ENCODE measurements at regions not wholly inside any gene's neighbourhood (a gene's known extent, or its start where the extent isn't known, plus 50 kb on each side); places are given as distances from the start of the nearest gene placed in this dataset.

DNA sequence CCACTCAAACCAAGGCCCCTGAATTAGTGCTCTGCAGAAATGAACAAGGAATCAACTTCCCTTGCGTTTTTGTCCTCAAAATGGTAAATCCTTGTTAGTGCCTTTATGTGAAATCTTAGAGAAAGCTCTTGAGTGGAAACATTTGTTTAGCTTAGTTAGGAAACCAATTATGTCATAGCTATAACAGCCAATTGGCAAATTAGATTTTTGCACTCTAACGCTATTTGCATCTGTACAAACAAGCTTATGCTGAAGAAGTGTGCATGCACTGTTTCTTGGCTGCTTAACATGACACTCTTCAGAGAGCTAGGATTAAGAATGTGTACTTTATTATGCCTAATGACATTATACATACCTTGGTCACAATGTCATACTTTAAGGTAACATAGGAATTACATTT lies 622.6 kb upstream of the SLC35B3 start:
- H3K4me1 ChIP-seq: no peaks in the 10 kb centered on the region
- TF ChIP-seq, protein P1, sequence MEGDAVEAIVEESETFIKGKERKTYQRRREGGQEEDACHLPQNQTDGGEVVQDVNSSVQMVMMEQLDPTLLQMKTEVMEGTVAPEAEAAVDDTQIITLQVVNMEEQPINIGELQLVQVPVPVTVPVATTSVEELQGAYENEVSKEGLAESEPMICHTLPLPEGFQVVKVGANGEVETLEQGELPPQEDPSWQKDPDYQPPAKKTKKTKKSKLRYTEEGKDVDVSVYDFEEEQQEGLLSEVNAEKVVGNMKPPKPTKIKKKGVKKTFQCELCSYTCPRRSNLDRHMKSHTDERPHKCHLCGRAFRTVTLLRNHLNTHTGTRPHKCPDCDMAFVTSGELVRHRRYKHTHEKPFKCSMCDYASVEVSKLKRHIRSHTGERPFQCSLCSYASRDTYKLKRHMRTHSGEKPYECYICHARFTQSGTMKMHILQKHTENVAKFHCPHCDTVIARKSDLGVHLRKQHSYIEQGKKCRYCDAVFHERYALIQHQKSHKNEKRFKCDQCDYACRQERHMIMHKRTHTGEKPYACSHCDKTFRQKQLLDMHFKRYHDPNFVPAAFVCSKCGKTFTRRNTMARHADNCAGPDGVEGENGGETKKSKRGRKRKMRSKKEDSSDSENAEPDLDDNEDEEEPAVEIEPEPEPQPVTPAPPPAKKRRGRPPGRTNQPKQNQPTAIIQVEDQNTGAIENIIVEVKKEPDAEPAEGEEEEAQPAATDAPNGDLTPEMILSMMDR (IDR thresholded peaks at IDR 0.05): no peak
- intact Hi-C loops (cut with DNase I): no loop called here
- no peaks in the 10 kb centered on the region for H3K36me3 ChIP-seq
- DNase-seq (ENCODE audit: low spot score in 2 of 2): no peak
- no peak overlapping the region for H3K4me3 ChIP-seq
- no peak overlapping the region for H3K27ac ChIP-seq
- no peaks in the 10 kb centered on the region for H3K9me3 ChIP-seq
- no peaks in the 10 kb centered on the region for H3K27me3 ChIP-seq

DNA sequence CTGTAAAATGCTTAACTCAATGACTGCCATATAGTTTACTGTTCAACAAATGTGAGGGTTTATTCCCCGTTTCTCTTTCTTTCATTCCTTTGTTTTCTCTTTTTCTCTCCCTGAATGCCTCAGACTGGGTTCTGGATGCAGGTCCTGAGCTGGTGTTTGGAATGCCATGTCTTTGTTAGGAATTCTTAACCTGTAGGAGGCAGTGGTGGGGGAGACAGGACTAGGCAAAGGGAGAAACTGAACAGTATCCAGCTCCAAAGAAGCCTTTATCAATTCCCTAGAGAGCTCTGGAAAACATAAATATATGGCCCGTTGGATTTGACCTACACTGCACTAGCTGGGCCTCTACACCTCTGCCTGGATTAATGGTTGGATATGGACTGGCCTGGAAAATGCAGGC lies 621.2 kb upstream of the SLC35B3 start:
- H3K4me3 ChIP-seq: no peak overlapping the region
- H3K9me3 ChIP-seq: no peaks in the 10 kb centered on the region
- H3K27me3 ChIP-seq: no peaks in the 10 kb centered on the region
- no peaks in the 10 kb centered on the region for H3K36me3 ChIP-seq
- intact Hi-C loops (cut with DNase I): no loop called here
- no peaks in the 10 kb centered on the region for H3K4me1 ChIP-seq
- H3K27ac ChIP-seq: no peak overlapping the region
- TF ChIP-seq, protein P1 (IDR thresholded peaks at IDR 0.05): no peak
- DNase-seq (ENCODE audit: low spot score in 2 of 2): no peak

DNA sequence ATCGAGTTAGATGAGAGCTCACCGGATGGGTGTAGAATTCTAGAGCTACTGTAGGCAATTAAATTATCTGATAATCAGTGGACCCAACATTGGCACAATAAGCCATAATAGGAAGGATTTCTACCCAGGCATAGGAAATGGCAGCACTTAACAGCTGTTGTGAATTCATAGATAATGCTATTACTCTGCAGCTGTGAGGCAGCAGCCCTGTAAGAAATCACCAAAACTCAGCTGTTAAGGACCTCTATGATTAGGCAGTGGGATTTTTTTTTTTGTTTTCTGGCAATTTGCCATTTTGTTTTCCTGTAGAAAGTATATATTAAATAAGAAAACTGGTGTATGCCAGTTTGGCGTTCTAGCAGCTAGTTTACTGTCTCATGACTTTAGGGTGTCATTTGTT lies 609.1 kb upstream of the SLC35B3 start:
- Histone ChIP-seq H3K27ac (no peak overlapping the region), H3K27me3 (no peaks in the 10 kb centered on the region), H3K4me1 (no peaks in the 10 kb centered on the region), H3K4me3 (no peak overlapping the region), H3K9me3 (no peaks in the 10 kb centered on the region), H3K36me3 (no peaks in the 10 kb centered on the region)
- intact Hi-C loops (cut with DNase I): no loop called here
- DNase-seq (ENCODE audit: low spot score in 2 of 2): no peak
- TF ChIP-seq, protein P1 (IDR thresholded peaks at IDR 0.05): no peak

DNA sequence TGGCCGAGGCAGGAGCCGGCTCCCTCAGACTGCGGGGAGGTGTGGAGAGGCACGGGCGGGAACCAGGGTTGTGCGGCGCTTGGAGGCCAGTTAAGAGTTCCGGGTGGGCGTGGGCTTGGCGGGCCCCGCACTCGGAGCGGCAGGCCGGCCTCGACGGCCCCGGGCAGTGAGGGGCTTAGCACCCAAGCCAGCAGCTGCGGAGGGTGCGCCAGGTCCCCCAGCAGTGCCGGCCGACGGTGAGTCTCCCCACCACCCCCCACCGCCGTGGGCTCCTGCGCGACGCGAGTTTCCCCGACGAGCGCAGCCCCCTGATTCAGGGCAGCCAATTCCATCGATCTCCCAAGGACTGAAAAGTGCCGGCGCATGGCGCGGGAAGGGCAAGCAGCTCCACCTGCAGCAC lies 605.4 kb upstream of the SLC35B3 start:
- intact Hi-C loops (cut with DNase I): no loop called here
- H3K27ac ChIP-seq: no peak overlapping the region
- H3K36me3 ChIP-seq: no peaks in the 10 kb centered on the region
- H3K4me3 ChIP-seq: no peak overlapping the region
- no peaks in the 10 kb centered on the region for H3K9me3 ChIP-seq
- H3K27me3 ChIP-seq: no peaks in the 10 kb centered on the region
- H3K4me1 ChIP-seq: no peaks in the 10 kb centered on the region
- no peak for DNase-seq (ENCODE audit: low spot score in 2 of 2)
- TF ChIP-seq, protein P1 (IDR thresholded peaks at IDR 0.05): no peak

DNA sequence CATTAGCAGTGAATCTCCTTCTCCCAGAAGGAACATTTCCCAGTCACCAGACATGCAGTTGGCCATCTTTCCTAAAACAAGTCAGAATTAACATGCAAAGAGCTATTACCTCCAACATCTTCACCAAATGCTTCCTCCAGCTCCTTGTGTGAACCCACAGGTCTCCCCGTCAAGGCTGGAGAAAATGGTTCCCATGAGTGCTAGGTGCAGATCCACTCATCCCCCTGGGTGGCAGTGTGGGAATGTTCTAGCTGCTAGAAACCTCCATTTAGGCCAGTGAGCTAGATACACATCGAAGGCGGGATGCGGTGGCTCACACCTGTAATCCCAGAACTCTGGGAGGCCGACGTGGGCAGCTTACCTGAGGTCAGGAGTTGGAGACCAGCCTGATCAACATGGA lies 603.9 kb upstream of the SLC35B3 start:
- no peak for DNase-seq (ENCODE audit: low spot score in 2 of 2)
- Histone ChIP-seq H3K36me3 (no peaks in the 10 kb centered on the region), H3K27ac (no peak overlapping the region), H3K4me3 (no peak overlapping the region), H3K9me3 (no peaks in the 10 kb centered on the region), H3K4me1 (no peaks in the 10 kb centered on the region), H3K27me3 (no peaks in the 10 kb centered on the region)
- TF ChIP-seq, protein P1 (IDR thresholded peaks at IDR 0.05): no peak
- intact Hi-C loops (cut with DNase I): no loop called here

DNA sequence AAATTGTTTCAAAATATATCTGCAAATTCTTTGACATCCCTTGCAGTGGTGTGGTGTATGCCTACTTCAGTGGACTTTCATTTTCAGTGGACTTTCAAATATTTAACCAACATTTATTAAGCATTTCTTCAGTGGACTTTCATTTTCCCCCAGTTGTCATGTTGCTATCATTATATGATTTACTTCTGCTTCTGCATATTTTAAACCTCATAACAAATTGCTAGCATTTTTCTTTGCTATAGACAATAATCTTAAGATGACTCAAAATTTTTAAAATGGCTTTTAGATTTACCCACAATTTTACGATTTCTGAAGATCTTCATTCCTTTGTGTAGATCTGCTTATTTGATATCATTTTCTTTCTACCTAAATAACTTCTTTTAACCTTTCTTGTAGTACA lies 592.7 kb upstream of the SLC35B3 start:
- intact Hi-C loops (cut with DNase I): no loop called here
- no peaks in the 10 kb centered on the region for H3K4me1 ChIP-seq
- H3K27me3 ChIP-seq: no peaks in the 10 kb centered on the region
- H3K4me3 ChIP-seq: no peak overlapping the region
- TF ChIP-seq, protein P1 (IDR thresholded peaks at IDR 0.05): no peak
- H3K27ac ChIP-seq: no peak overlapping the region
- H3K9me3 ChIP-seq: no peaks in the 10 kb centered on the region
- no peaks in the 10 kb centered on the region for H3K36me3 ChIP-seq
- no peak for DNase-seq (ENCODE audit: low spot score in 2 of 2)

Data from ascending aorta (tissue), 2 donors.